A549 (cell line): ENCODE measurements at regions not wholly inside any gene's neighbourhood (a gene's known extent, or its start where the extent isn't known, plus 50 kb on each side); places are given as distances from the start of the nearest gene placed in this dataset.

ENCODE experiments used
- BHLHE40 ChIP-seq: IDR thresholded peaks from 2 replicates; pipeline ENCODE4 v1.6.1; 2012; ENCODE audit warnings: low read depth, low read length, inconsistent platforms
- CBX2 ChIP-seq: fragments of 200-600 bp; sonication (generic); IDR thresholded peaks from 2 replicates; pipeline ENCODE4 v1.6.1; 2016; ENCODE audit warnings: low read depth, mild to moderate bottlenecking, borderline replicate concordance
- EP300 ChIP-seq, 2 experiments: fragments of >200 bp; sonication (Bioruptor Twin); formaldehyde crosslinking; IDR thresholded peaks; 2 replicates in 1 of 2; 3 replicates in 1 of 2; pipeline ENCODE4 v1.6.1; 2016 to 2017
- HOXA7 ChIP-seq: fragments of 250-450 bp; sonication (Bioruptor Pico); IDR thresholded peaks from 2 replicates; pipeline ENCODE4 v1.5.0; 2020; ENCODE audit warnings: mild to moderate bottlenecking, moderate library complexity
- JUN ChIP-seq, 2 experiments: fragments of >200 bp; sonication (Bioruptor Twin); formaldehyde crosslinking; IDR thresholded peaks; 2 replicates in 1 of 2; 3 replicates in 1 of 2; pipeline ENCODE4 v1.6.1; 2016 to 2017
- POLR2A ChIP-seq: IDR thresholded peaks from 2 replicates; pipeline ENCODE4 v1.6.1; 2012; ENCODE audit warnings: mild to moderate bottlenecking, low read length
- RFX5 ChIP-seq: fragments of 450-650 bp; IDR thresholded peaks from 2 replicates; pipeline ENCODE4 v1.7.1; 2014; ENCODE audit warnings: antibody characterized with exemption, mild to moderate bottlenecking, moderate library complexity
- SREBF2 ChIP-seq: fragments of 450-650 bp; IDR thresholded peaks from 2 replicates; pipeline ENCODE4 v1.6.1; 2014; ENCODE audit warnings: mild to moderate bottlenecking, moderate library complexity
- ZSCAN20 ChIP-seq: fragments of 250-450 bp; sonication (Bioruptor Pico); IDR thresholded peaks from 2 replicates; pipeline ENCODE4 v1.8.0; 2022; ENCODE audit warnings: mild to moderate bottlenecking, moderate library complexity
- TF ChIP-seq, protein P1 (sequence below): fragments of >200 bp; sonication (Bioruptor Twin); formaldehyde crosslinking; IDR thresholded peaks from 3 replicates; pipeline ENCODE4 v1.5.1; 2016
- TF ChIP-seq, protein P2 (sequence below): fragments of >200 bp; sonication (Bioruptor Twin); formaldehyde crosslinking; IDR thresholded peaks from 3 replicates; pipeline ENCODE4 v1.6.1; 2016
- TF ChIP-seq, protein P3 (sequence below): fragments of 200-600 bp; sonication (generic); IDR thresholded peaks from 2 replicates; pipeline ENCODE4 v1.6.1; 2016; ENCODE audit warnings: antibody characterized with exemption, mild to moderate bottlenecking, moderate library complexity

DNA sequence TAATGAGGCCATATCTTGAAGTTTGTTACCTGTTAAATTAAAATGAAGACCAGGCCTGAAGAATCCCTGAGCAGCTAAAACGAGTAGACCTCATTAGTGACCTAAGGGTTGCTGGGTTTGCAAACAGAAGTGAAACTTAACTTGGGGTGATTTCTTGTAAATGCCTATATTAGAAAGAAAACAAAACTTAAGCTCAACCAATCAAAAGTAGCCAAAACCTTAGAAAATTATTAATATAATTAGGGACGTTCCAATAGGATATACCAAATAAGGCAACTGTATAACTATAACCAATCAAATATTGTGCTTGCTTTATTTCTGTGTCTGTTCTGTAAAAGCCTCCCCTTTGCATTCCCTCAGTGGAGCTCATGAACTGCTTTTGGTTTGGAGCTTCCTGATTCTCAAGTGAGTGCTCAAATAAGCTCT lies 137.9 kb upstream of the VRK2 start:
- TF ChIP-seq RFX5 (no peak), SREBF2 (no peak), JUN (IDR thresholded peaks at IDR 0.05) (no peak), EP300 (IDR thresholded peaks at IDR 0.05) (no peak), POLR2A (no peak), HOXA7 (CRISPR knock-in tag) (no peak), ZSCAN20 (CRISPR knock-in tag) (no peak), BHLHE40 (no peak), CBX2 (no peak)
- TF ChIP-seq, protein P1, sequence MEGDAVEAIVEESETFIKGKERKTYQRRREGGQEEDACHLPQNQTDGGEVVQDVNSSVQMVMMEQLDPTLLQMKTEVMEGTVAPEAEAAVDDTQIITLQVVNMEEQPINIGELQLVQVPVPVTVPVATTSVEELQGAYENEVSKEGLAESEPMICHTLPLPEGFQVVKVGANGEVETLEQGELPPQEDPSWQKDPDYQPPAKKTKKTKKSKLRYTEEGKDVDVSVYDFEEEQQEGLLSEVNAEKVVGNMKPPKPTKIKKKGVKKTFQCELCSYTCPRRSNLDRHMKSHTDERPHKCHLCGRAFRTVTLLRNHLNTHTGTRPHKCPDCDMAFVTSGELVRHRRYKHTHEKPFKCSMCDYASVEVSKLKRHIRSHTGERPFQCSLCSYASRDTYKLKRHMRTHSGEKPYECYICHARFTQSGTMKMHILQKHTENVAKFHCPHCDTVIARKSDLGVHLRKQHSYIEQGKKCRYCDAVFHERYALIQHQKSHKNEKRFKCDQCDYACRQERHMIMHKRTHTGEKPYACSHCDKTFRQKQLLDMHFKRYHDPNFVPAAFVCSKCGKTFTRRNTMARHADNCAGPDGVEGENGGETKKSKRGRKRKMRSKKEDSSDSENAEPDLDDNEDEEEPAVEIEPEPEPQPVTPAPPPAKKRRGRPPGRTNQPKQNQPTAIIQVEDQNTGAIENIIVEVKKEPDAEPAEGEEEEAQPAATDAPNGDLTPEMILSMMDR: no peak
- TF ChIP-seq, protein P2, sequence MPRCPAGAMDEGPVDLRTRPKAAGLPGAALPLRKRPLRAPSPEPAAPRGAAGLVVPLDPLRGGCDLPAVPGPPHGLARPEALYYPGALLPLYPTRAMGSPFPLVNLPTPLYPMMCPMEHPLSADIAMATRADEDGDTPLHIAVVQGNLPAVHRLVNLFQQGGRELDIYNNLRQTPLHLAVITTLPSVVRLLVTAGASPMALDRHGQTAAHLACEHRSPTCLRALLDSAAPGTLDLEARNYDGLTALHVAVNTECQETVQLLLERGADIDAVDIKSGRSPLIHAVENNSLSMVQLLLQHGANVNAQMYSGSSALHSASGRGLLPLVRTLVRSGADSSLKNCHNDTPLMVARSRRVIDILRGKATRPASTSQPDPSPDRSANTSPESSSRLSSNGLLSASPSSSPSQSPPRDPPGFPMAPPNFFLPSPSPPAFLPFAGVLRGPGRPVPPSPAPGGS: no peak
- TF ChIP-seq, protein P3, sequence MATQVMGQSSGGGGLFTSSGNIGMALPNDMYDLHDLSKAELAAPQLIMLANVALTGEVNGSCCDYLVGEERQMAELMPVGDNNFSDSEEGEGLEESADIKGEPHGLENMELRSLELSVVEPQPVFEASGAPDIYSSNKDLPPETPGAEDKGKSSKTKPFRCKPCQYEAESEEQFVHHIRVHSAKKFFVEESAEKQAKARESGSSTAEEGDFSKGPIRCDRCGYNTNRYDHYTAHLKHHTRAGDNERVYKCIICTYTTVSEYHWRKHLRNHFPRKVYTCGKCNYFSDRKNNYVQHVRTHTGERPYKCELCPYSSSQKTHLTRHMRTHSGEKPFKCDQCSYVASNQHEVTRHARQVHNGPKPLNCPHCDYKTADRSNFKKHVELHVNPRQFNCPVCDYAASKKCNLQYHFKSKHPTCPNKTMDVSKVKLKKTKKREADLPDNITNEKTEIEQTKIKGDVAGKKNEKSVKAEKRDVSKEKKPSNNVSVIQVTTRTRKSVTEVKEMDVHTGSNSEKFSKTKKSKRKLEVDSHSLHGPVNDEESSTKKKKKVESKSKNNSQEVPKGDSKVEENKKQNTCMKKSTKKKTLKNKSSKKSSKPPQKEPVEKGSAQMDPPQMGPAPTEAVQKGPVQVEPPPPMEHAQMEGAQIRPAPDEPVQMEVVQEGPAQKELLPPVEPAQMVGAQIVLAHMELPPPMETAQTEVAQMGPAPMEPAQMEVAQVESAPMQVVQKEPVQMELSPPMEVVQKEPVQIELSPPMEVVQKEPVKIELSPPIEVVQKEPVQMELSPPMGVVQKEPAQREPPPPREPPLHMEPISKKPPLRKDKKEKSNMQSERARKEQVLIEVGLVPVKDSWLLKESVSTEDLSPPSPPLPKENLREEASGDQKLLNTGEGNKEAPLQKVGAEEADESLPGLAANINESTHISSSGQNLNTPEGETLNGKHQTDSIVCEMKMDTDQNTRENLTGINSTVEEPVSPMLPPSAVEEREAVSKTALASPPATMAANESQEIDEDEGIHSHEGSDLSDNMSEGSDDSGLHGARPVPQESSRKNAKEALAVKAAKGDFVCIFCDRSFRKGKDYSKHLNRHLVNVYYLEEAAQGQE: no peak
